GM21390 (cell line): ENCODE measurements at regions not wholly inside any gene's neighbourhood (a gene's known extent, or its start where the extent isn't known, plus 50 kb on each side); places are given as distances from the start of the nearest gene placed in this dataset.

ENCODE experiments used
- ATAC-seq: cut with Tn5 transposase; IDR thresholded peaks from one replicate; pipeline ENCODE4 v1.9.1; 2021; ENCODE audit not compliant: unreplicated experiment

- no peak for ATAC-seq
Observed at GRCh38 chr10:8463853-8464252, 409.4 kb downstream of the GATA3 start.

GRCh38 chr10:8468477-8468876, 414.0 kb downstream of the GATA3 start:
- ATAC-seq = no peak

GRCh38 chr10:8473205-8473604, 418.7 kb downstream of the GATA3 start:
- ATAC-seq = no peak

GRCh38 chr10:8477300-8477699, 422.8 kb downstream of the GATA3 start:
- no peak for ATAC-seq

GRCh38 chr10:8481718-8482504, 427.4 kb downstream of the GATA3 start:
- ATAC-seq = no peak

GRCh38 chr10:8485032-8485431, 430.5 kb downstream of the GATA3 start:
- no peak for ATAC-seq

- ATAC-seq = no peak
Observed at GRCh38 chr10:8487346-8487745, 432.9 kb downstream of the GATA3 start.

- no peak for ATAC-seq
Observed at GRCh38 chr10:8489232-8489631, 434.7 kb downstream of the GATA3 start.

- no peak for ATAC-seq
Observed at GRCh38 chr10:8489823-8490222, 435.3 kb downstream of the GATA3 start.

- ATAC-seq = no peak
Observed at GRCh38 chr10:8498290-8498689, 443.8 kb downstream of the GATA3 start.

- ATAC-seq = no peak
Observed at GRCh38 chr10:8498881-8499280, 444.4 kb downstream of the GATA3 start.

- ATAC-seq = no peak
Observed at GRCh38 chr10:8499312-8499711, 444.8 kb downstream of the GATA3 start.

GRCh38 chr10:8499752-8500390, 445.4 kb downstream of the GATA3 start:
- no peak for ATAC-seq

GRCh38 chr10:8502573-8502972, 448.1 kb downstream of the GATA3 start:
- ATAC-seq = no peak

- ATAC-seq = no peak
Observed at GRCh38 chr10:8504499-8504898, 450.0 kb downstream of the GATA3 start.

- no peak for ATAC-seq
Observed at GRCh38 chr10:8507156-8507555, 452.7 kb downstream of the GATA3 start.

- ATAC-seq = no peak
Observed at GRCh38 chr10:8508882-8509281, 454.4 kb downstream of the GATA3 start.

- no peak for ATAC-seq
Observed at GRCh38 chr10:8510471-8510870, 456.0 kb downstream of the GATA3 start.

GRCh38 chr10:8511026-8511425, 456.5 kb downstream of the GATA3 start:
- ATAC-seq = no peak

- ATAC-seq = no peak
Observed at GRCh38 chr10:8513155-8514147, 459.0 kb downstream of the GATA3 start.

- ATAC-seq = no peak
Observed at GRCh38 chr10:8520382-8520781, 465.9 kb downstream of the GATA3 start.
